ENCODE measurements at regions not wholly inside any gene's neighbourhood (a gene's known extent, or its start where the extent isn't known, plus 50 kb on each side); places are given as distances from the start of the nearest gene placed in this dataset.

DNA sequence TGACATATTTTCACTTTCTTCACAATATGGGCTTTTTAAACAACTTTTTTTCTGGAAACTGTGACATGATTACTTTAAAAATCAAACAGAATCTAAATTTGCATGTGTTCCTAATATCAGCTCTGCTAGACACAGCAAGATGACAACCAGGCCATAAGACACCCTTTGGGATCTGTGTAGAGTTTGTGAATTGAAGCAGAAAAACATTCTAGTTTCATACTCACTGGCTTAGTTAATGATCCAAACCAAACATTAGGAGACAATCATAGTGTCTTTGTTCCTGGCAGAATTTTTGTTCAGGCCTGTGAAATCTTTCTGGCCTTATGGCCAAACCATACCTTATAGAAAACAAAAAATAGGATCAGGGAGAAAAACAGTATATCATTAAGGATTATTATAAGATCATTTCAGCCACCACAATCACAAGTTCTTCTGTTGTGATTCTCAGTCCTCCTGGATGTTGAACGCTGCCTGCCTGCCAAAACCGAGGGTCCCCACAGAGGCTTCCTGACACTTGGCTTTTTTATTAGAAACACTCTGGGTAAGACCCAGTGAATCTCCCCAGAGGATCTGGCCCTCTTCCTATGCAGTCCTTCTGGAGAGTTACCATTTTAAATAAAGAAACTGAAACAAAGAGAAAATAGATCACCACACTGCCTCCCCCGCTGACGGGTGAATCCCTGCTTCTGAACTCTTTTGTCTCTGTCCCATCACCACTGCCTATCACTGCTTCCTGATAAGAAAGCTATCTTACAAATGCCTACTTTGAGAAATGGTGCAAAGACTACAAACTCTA is 79.2 kb upstream of the PPP1R3C start:
- no TSS peak for BruUV-seq (replicated peaks)
- Histone ChIP-seq H3K36me3 (ENCODE audit: control insufficient read depth, insufficient read depth, low read length) (no peaks in the 10 kb centered on the region), H3K27me3 (replicated peaks; ENCODE audit: control insufficient read depth, insufficient read depth, low read length) (no peaks in the 10 kb centered on the region; the same call in 1 of the 2 replicates), H3K4me3 (ENCODE audit: low read depth, low read length) (no peak overlapping the region), H3K9me3 (no peaks in the 10 kb centered on the region), H3K4me1 (no peaks in the 10 kb centered on the region)
- H3K27ac Mint-ChIP-seq (ENCODE audit: unreplicated experiment), result no peak overlapping the region
- H3K4me3 Mint-ChIP-seq (ENCODE audit: unreplicated experiment), result no peak overlapping the region
- H3K4me1 Mint-ChIP-seq (ENCODE audit: low read depth, unreplicated experiment), result no peaks in the 10 kb centered on the region
- ChIA-PET CTCF (no interaction called here), POLR2A (no interaction called here)
- no peak for DNase-seq
- TF ChIP-seq, protein P1, sequence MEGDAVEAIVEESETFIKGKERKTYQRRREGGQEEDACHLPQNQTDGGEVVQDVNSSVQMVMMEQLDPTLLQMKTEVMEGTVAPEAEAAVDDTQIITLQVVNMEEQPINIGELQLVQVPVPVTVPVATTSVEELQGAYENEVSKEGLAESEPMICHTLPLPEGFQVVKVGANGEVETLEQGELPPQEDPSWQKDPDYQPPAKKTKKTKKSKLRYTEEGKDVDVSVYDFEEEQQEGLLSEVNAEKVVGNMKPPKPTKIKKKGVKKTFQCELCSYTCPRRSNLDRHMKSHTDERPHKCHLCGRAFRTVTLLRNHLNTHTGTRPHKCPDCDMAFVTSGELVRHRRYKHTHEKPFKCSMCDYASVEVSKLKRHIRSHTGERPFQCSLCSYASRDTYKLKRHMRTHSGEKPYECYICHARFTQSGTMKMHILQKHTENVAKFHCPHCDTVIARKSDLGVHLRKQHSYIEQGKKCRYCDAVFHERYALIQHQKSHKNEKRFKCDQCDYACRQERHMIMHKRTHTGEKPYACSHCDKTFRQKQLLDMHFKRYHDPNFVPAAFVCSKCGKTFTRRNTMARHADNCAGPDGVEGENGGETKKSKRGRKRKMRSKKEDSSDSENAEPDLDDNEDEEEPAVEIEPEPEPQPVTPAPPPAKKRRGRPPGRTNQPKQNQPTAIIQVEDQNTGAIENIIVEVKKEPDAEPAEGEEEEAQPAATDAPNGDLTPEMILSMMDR (IDR thresholded peaks at IDR 0.05; ENCODE audit: insufficient read depth in 1 of 2, low read depth in 1 of 2, low read length in 1 of 2, severe bottlenecking in 1 of 2, unreplicated experiment in 1 of 2), result no peak
- H3K36me3 Mint-ChIP-seq (ENCODE audit: insufficient read depth, unreplicated experiment), result no peaks in the 10 kb centered on the region
- peaks cover 6% of the 10 kb centered on the region for H3K27me3 Mint-ChIP-seq (ENCODE audit: insufficient read depth, unreplicated experiment)
- no peaks in the 10 kb centered on the region for H3K9me3 Mint-ChIP-seq (ENCODE audit: unreplicated experiment)
- intact Hi-C loops (cut with micrococcal nuclease; ENCODE audit: unreplicated experiment), result no loop called here

- Histone ChIP-seq H3K9me3 (no peaks in the 10 kb centered on the region), H3K27me3 (replicated peaks; ENCODE audit: control insufficient read depth, insufficient read depth, low read length) (no peaks in the 10 kb centered on the region), H3K4me1 (no peaks in the 10 kb centered on the region), H3K4me3 (ENCODE audit: low read depth, low read length) (no peak overlapping the region), H3K36me3 (ENCODE audit: control insufficient read depth, insufficient read depth, low read length) (no peaks in the 10 kb centered on the region)
- Mint-ChIP-seq H3K27me3 (ENCODE audit: insufficient read depth, unreplicated experiment) (peaks cover 3% of the 10 kb centered on the region), H3K9me3 (ENCODE audit: unreplicated experiment) (no peaks in the 10 kb centered on the region), H3K4me1 (ENCODE audit: low read depth, unreplicated experiment) (no peaks in the 10 kb centered on the region), H3K36me3 (ENCODE audit: insufficient read depth, unreplicated experiment) (no peaks in the 10 kb centered on the region), H3K4me3 (ENCODE audit: unreplicated experiment) (no peak overlapping the region), H3K27ac (ENCODE audit: unreplicated experiment) (no peak overlapping the region)
- DNase-seq, result no peak
- ChIA-PET POLR2A (no interaction called here), CTCF (no interaction called here)
- TF ChIP-seq, protein P1 (IDR thresholded peaks at IDR 0.05; ENCODE audit: insufficient read depth in 1 of 2, low read depth in 1 of 2, low read length in 1 of 2, severe bottlenecking in 1 of 2, unreplicated experiment in 1 of 2), result no peak
- no TSS peak for BruUV-seq (replicated peaks)
- intact Hi-C loops (cut with micrococcal nuclease; ENCODE audit: unreplicated experiment), result no loop called here
These were observed 76.5 kb upstream of the PPP1R3C start for GRCh38 chr10:91709394-91709798.

DNA sequence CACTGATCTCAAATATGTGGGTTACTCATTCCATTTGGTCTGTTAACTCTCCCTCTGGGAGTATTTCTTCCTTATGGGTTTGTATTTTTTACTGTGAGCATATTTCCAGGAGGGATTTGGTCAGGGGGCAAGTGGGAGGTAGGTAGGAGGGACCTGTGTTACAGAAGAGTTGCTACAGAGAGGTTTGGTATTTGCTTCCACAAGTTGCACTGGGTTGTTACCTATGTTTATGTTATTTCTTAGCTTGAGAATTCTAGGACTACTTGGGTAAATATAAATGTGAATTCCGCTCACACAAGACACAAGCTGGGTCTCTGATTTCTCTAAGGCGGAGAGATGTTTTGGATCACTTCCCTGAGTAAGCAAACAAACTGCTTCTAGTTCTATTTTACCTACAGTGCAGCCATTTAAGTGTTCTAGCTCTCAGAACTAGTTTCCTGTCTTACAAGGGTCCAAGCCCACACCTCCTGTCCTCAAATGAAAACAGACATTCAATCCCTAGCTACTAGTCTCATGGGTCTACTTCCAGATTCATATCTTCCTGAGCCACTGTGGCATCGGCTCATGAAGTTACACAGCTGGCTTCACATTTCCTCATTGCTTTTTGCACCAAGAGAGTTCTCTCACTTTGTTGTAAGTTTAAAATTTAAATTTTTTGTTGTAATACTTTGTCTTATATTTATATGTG is 75.4 kb upstream of the PPP1R3C start:
- H3K36me3 ChIP-seq (ENCODE audit: control insufficient read depth, insufficient read depth, low read length), result no peaks in the 10 kb centered on the region
- BruUV-seq (replicated peaks), result no TSS peak
- intact Hi-C loops (cut with micrococcal nuclease; ENCODE audit: unreplicated experiment), result no loop called here
- Mint-ChIP-seq H3K36me3 (ENCODE audit: insufficient read depth, unreplicated experiment) (no peaks in the 10 kb centered on the region), H3K4me3 (ENCODE audit: unreplicated experiment) (no peak overlapping the region), H3K4me1 (ENCODE audit: low read depth, unreplicated experiment) (no peaks in the 10 kb centered on the region), H3K27me3 (ENCODE audit: insufficient read depth, unreplicated experiment) (peaks cover 3% of the 10 kb centered on the region), H3K9me3 (ENCODE audit: unreplicated experiment) (no peaks in the 10 kb centered on the region), H3K27ac (ENCODE audit: unreplicated experiment) (no peak overlapping the region)
- CTCF ChIA-PET, result no interaction called here
- no peaks in the 10 kb centered on the region for H3K4me1 ChIP-seq
- no peak for DNase-seq
- no peaks in the 10 kb centered on the region for H3K27me3 ChIP-seq (replicated peaks; ENCODE audit: control insufficient read depth, insufficient read depth, low read length)
- TF ChIP-seq, protein P1 (IDR thresholded peaks at IDR 0.05; ENCODE audit: insufficient read depth in 1 of 2, low read depth in 1 of 2, low read length in 1 of 2, severe bottlenecking in 1 of 2, unreplicated experiment in 1 of 2), result no peak
- POLR2A ChIA-PET, result no interaction called here
- no peak overlapping the region for H3K4me3 ChIP-seq (ENCODE audit: low read depth, low read length)
- H3K9me3 ChIP-seq, result no peaks in the 10 kb centered on the region

Data from Caco-2 (cell line).